Glutamatergic neuron (in vitro differentiated cells): ENCODE measurements at regions not wholly inside any gene's neighbourhood (a gene's known extent, or its start where the extent isn't known, plus 50 kb on each side); places are given as distances from the start of the nearest gene placed in this dataset.

Experiments used
- DNase-seq: peaks from one replicate; pipeline ENCODE4 v3.0.0; 2022
- H3K27ac Mint-ChIP-seq: one replicate; pipeline ENCODE4 v1.8.0; 2020; ENCODE audit warnings: mild to moderate bottlenecking, mixed read lengths, inconsistent platforms; ENCODE audit not compliant: unreplicated experiment
- H3K27me3 Mint-ChIP-seq: one replicate; pipeline ENCODE4 v1.8.0; 2020; ENCODE audit warnings: mild to moderate bottlenecking, moderate library complexity, mixed read lengths, inconsistent platforms; ENCODE audit not compliant: unreplicated experiment
- H3K36me3 Mint-ChIP-seq: one replicate; pipeline ENCODE4 v1.8.0; 2020; ENCODE audit warnings: mild to moderate bottlenecking, mixed read lengths, inconsistent platforms; ENCODE audit not compliant: unreplicated experiment
- H3K4me1 Mint-ChIP-seq: one replicate; pipeline ENCODE4 v1.8.0; 2020; ENCODE audit warnings: mild to moderate bottlenecking, low read depth, mixed read lengths, inconsistent platforms; ENCODE audit not compliant: unreplicated experiment
- H3K4me3 Mint-ChIP-seq: one replicate; pipeline ENCODE4 v1.8.0; 2020; ENCODE audit warnings: mild to moderate bottlenecking, mixed read lengths, inconsistent platforms; ENCODE audit not compliant: unreplicated experiment
- H3K9me3 Mint-ChIP-seq: one replicate; pipeline ENCODE4 v1.8.0; 2020; ENCODE audit warnings: mild to moderate bottlenecking, moderate library complexity, mixed read lengths, inconsistent platforms; ENCODE audit not compliant: unreplicated experiment
- TF ChIP-seq, protein P1 (sequence below): fragments of 200-600 bp; sonication (generic); IDR thresholded peaks from one replicate; pipeline ENCODE4 v1.5.0; 2021; ENCODE audit not compliant: partially characterized antibody, unreplicated experiment

DNA sequence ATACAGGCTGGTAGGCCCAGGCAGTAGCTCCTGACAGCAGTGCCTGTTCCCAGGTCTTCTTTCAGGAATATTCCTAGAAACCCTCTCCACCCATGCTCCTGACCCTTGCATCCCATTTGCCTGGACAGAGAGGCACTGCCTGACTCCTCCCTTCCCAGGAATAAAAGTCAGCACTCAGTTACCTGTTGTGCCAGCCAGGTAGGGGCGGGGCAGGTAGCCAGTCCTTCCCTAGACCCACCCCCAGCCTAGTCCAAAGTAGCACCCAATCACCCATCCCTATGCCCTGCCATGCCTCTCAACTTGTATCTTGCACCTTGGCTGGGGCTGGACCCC, 129.9 kb downstream of the MRPL14 start:
- Mint-ChIP-seq H3K36me3 (peaks cover 5% of the 10 kb centered on the region), H3K4me3 (no peak overlapping the region), H3K9me3 (peaks cover 9% of the 10 kb centered on the region), H3K27me3 (peaks cover 8% of the 10 kb centered on the region), H3K4me1 (peaks cover 3% of the 10 kb centered on the region), H3K27ac (no peak overlapping the region)
- DNase-seq = no peak
- TF ChIP-seq, protein P1, sequence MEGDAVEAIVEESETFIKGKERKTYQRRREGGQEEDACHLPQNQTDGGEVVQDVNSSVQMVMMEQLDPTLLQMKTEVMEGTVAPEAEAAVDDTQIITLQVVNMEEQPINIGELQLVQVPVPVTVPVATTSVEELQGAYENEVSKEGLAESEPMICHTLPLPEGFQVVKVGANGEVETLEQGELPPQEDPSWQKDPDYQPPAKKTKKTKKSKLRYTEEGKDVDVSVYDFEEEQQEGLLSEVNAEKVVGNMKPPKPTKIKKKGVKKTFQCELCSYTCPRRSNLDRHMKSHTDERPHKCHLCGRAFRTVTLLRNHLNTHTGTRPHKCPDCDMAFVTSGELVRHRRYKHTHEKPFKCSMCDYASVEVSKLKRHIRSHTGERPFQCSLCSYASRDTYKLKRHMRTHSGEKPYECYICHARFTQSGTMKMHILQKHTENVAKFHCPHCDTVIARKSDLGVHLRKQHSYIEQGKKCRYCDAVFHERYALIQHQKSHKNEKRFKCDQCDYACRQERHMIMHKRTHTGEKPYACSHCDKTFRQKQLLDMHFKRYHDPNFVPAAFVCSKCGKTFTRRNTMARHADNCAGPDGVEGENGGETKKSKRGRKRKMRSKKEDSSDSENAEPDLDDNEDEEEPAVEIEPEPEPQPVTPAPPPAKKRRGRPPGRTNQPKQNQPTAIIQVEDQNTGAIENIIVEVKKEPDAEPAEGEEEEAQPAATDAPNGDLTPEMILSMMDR = no peak

DNA sequence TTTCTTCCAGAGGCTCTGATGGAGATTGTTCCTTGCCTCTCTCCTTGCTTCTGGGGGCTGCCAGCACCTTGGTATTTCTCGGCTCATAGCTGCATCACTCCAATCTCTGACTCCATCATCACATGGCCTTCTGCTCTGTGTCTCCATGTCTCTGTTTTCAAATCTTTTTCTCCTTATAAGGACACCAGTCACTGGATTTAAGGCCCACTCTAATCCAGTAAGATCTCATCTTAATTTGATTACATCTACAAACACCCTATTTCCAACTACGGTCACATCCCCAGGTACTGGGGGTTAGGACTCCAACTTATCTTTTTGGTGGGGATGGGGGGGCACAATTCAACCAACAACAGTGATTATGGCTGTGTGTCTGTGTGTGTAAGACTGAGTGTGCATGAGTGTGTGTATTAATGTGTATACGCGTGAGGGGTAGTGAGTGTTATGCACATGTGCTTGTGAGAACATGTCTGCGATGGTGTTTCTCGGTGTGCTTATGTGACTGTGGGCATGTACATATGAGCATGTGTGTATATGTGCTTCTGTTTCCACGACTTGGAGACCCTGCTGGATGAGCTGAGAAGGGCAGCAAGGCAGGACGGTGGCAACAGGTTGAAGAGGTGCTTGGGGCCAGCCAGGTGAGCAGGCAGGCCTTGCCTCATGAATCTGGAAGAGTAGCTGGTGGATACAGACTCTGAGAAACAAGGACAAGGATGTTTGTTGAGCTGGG, 130.5 kb downstream of the MRPL14 start:
- peaks cover 5% of the 10 kb centered on the region for H3K36me3 Mint-ChIP-seq
- DNase-seq = no peak
- no peak overlapping the region for H3K4me3 Mint-ChIP-seq
- H3K27ac Mint-ChIP-seq = no peak overlapping the region
- H3K4me1 Mint-ChIP-seq = peaks cover 3% of the 10 kb centered on the region
- H3K9me3 Mint-ChIP-seq = peaks cover 11% of the 10 kb centered on the region
- peaks cover 8% of the 10 kb centered on the region for H3K27me3 Mint-ChIP-seq
- TF ChIP-seq, protein P1 = no peak

DNA sequence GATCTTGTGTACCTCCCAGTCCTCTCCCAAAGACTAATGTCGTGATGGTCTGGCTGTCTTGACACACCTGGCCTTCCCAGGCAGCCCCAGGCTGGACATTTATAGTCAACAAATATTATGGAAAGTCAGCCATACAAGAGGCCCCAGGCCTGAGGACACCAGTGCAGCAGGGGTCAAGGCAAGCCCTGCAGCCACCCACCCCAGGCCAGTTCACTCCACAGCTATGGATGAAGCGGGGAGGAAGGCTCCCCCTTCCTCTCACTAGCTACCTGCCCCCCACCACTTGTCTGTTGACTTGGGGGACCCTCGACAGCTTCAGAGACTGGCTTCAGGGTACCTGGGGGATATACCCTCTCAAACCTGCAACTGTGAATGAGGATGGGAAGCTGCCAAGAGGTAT, 132.1 kb downstream of the MRPL14 start:
- H3K4me3 Mint-ChIP-seq = no peak overlapping the region
- peaks cover 12% of the 10 kb centered on the region for H3K9me3 Mint-ChIP-seq
- H3K27ac Mint-ChIP-seq = no peak overlapping the region
- peaks cover 3% of the 10 kb centered on the region for H3K4me1 Mint-ChIP-seq
- TF ChIP-seq, protein P1 = no peak
- peaks cover 5% of the 10 kb centered on the region for H3K27me3 Mint-ChIP-seq
- DNase-seq = no peak
- H3K36me3 Mint-ChIP-seq = peaks cover 5% of the 10 kb centered on the region

DNA sequence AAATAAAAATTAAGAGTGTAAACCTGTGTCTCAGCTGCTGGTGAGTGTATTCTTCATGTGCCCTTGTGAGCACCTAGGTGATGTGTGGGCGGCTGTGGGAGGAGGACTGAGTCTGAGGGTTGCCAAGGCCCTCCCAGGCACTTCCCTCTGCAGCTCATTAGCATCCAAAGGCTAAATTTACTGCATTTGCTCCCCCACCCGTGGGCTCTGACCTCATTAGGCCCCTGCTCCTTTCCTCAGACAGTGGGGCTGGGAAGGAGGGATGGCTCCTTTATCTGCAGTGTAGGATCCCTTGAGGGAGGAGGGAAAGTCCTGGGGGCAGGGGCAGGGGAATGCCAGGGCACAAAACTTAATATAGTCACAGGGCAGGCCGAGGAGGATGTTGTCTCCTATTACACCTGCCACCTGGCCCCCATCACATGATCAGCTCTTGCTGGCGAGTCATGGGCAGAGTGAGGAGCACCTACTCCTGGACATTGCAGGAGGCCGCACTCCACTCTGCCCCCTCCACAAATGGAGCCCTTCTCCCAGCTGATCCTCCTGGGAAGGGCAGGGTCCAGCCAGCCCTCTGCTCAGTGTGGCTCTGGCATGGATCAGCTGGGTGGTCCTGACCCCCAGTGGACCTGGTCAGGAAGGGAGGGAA, 133.2 kb downstream of the MRPL14 start:
- H3K4me1 Mint-ChIP-seq = peaks cover 4% of the 10 kb centered on the region
- H3K4me3 Mint-ChIP-seq = no peak overlapping the region
- peaks cover 5% of the 10 kb centered on the region for H3K27me3 Mint-ChIP-seq
- TF ChIP-seq, protein P1 = no peak
- H3K36me3 Mint-ChIP-seq = peaks cover 5% of the 10 kb centered on the region
- no peak overlapping the region for H3K27ac Mint-ChIP-seq
- H3K9me3 Mint-ChIP-seq = peaks cover 12% of the 10 kb centered on the region
- DNase-seq = no peak
